Mucosa of rectum (tissue), 2 donors: ENCODE measurements at regions not wholly inside any gene's neighbourhood (a gene's known extent, or its start where the extent isn't known, plus 50 kb on each side); places are given as distances from the start of the nearest gene placed in this dataset.
"Not testable (repeated sequence)": the region's sequence is repeated elsewhere in the genome, so short reads cannot be mapped to it uniquely, and the experiment has no call there.

Source experiments
- H3K27ac ChIP-seq, 2 donors: one replicate each; pipeline ENCODE4 v1.7.0; 2013; ENCODE audit warnings: inconsistent platforms in 2 of 2, low read depth in 2 of 2, low read length in 2 of 2
- H3K27me3 ChIP-seq, 2 donors: one replicate each; pipeline ENCODE4 v1.7.0; 2013; ENCODE audit warnings: low read length in 2 of 2; ENCODE audit not compliant: control insufficient read depth in 2 of 2, insufficient read depth in 2 of 2
- H3K36me3 ChIP-seq, 2 donors: one replicate each; pipeline ENCODE4 v1.7.0; 2013; ENCODE audit warnings: low read length in 2 of 2; ENCODE audit not compliant: control insufficient read depth in 2 of 2, insufficient read depth in 2 of 2
- H3K4me1 ChIP-seq, 2 donors: one replicate each; pipeline ENCODE4 v1.7.0; 2013; ENCODE audit warnings: low read length in 2 of 2, mild to moderate bottlenecking in 1 of 2; ENCODE audit not compliant: control insufficient read depth in 2 of 2, insufficient read depth in 2 of 2
- H3K4me3 ChIP-seq, 2 donors: one replicate each; pipeline ENCODE4 v1.7.0; 2013; ENCODE audit warnings: low read length in 2 of 2
- H3K9ac ChIP-seq, 2 donors: one replicate each; pipeline ENCODE4 v1.7.0; 2013; ENCODE audit warnings: low read length in 2 of 2, low read depth in 1 of 2, mild to moderate bottlenecking in 1 of 2
- H3K9me3 ChIP-seq, 2 donors: one replicate each; pipeline ENCODE4 v1.7.0; 2013; ENCODE audit warnings: low read length in 2 of 2; ENCODE audit not compliant: control insufficient read depth in 2 of 2
- donor health status: healthy.
- donor health status: Normal muscosa, but diverticular disease.

DNA sequence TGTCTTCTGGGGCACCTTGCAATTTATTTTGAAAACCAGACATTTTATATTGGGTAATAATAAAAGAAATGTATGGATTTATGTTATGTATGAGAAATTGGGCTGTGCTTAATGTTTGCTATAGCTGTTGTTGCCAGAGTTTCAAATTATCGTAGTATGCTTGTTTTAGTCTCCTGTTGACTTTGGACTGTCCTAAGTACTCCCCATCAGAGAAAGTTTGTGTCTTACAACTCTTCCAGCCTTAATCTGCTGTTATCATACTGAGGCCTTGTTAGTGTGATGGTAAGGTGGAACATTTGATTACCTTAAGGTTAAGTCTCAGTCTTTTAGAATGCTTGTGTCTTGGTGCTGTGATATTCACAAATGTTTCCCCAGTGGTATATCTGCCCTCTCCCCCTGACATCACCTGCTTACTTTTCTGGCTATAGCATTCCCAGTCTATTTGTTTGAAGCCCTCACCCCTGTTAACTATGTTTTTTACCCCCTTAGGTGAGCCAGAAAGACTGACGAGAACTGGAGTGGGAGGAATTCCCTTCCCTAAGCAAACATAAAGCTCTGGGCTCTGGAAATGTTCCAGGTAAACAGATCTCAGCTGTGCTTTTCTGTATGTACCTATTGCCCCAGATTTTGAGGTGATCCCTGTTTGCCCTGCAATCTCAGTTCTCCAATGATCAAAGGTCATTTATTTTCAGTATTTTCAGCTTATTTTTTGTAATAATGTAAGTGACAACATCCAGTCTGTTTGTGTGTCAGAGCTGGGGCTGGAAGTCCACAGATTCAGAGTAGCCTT lies 581.1 kb upstream of the CITED2 start:
- Histone ChIP-seq H3K9me3 (no peaks in the 10 kb centered on the region), H3K4me3 (no peak overlapping the region), H3K27me3 (no peaks in the 10 kb centered on the region), H3K9ac (no peak overlapping the region), H3K36me3 (no peaks in the 10 kb centered on the region), H3K27ac (no peak overlapping the region), H3K4me1 (no peaks in the 10 kb centered on the region)

GRCh38 chr6:139954463-139955071 lies 580.1 kb upstream of the CITED2 start:
- Histone ChIP-seq H3K4me1 (no peaks in the 10 kb centered on the region), H3K27ac (no peak overlapping the region), H3K9me3 (no peaks in the 10 kb centered on the region)

GRCh38 chr6:139953780-139954179 lies 579.3 kb upstream of the CITED2 start:
- H3K9ac ChIP-seq, H3K4me3 ChIP-seq, H3K27ac ChIP-seq, H3K36me3 ChIP-seq, H3K9me3 ChIP-seq, H3K27me3 ChIP-seq, H3K4me1 ChIP-seq: not testable (repeated sequence)

More at GRCh38 chr6:139954463-139955071, 580.1 kb upstream of the CITED2 start:
- no peaks in the 10 kb centered on the region for H3K27me3 ChIP-seq
- H3K4me3 ChIP-seq = no peak overlapping the region
- H3K9ac ChIP-seq = no peak overlapping the region
- no peaks in the 10 kb centered on the region for H3K36me3 ChIP-seq

GRCh38 chr6:139951172-139951571 lies 576.7 kb upstream of the CITED2 start:
- Histone ChIP-seq H3K27ac (no peak overlapping the region), H3K9me3 (no peaks in the 10 kb centered on the region), H3K27me3 (no peaks in the 10 kb centered on the region), H3K4me1 (no peaks in the 10 kb centered on the region), H3K4me3 (no peak overlapping the region), H3K36me3 (no peaks in the 10 kb centered on the region), H3K9ac (no peak overlapping the region)

DNA sequence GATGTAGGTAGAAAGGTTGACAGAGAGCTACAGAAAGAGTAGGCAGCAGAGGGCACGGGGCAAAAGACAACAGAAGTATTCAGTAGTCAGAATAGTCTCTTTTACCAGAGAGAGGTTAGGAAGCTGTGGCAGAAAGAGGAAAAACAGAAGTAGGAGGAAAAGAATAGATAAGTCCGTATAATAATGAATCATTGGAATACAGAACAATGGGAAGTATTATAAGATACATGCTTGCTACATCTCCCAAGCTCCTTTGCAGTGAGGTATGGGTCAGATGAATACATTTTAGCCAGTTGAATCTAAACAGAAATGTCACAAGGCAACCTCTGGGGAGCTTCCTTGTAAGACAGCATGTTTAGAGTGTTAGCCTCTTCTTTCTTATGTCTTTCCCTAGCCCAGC lies 570.5 kb upstream of the CITED2 start:
- Histone ChIP-seq H3K9me3 (no peaks in the 10 kb centered on the region), H3K4me1 (no peaks in the 10 kb centered on the region), H3K36me3 (no peaks in the 10 kb centered on the region), H3K27ac (no peak overlapping the region), H3K9ac (no peak overlapping the region), H3K4me3 (no peak overlapping the region), H3K27me3 (no peaks in the 10 kb centered on the region)

DNA sequence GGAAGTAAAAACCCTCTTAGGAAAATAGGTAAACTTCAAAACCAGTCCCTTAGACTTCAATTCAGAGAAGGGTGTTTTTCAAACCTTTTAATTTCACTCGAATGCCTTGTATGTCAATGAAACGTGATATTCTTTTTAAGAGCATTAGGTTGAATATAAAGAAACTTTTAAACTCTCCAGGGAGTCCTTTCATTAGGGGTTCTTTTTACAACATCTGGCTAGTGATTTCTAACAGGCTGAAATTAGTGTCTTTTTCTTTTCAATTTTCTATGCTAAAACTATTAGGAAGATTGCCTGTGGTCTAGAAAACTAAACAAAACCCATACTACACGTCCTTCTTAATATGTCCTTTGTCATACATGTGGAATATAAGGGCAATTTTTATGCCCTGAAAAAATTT lies 569.7 kb upstream of the CITED2 start:
- Histone ChIP-seq H3K27me3 (no peaks in the 10 kb centered on the region), H3K9ac (no peak overlapping the region), H3K36me3 (no peaks in the 10 kb centered on the region), H3K27ac (no peak overlapping the region), H3K4me3 (no peak overlapping the region), H3K9me3 (no peaks in the 10 kb centered on the region), H3K4me1 (no peaks in the 10 kb centered on the region)

DNA sequence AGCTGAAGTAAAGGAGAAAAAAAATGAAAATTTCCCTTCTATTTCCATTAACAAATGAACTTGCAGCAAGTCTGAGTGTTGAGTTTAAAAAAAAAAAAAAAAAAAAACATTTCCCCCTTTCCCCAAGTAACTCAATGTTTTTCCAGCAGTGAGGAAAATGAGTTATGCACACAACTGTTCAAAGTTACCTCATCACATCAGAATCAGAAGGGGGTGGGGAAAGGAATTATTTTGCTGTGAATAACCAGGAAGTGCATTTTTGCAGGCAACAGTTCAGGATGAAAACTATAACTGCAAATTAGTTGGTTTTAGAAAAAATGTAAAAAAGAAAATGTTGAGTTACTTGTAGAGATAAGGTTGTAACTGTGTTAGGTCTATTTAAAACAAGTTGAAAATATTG lies 568.9 kb upstream of the CITED2 start:
- Histone ChIP-seq H3K9me3 (no peaks in the 10 kb centered on the region), H3K27ac (no peak overlapping the region), H3K9ac (no peak overlapping the region), H3K4me3 (no peak overlapping the region), H3K27me3 (no peaks in the 10 kb centered on the region), H3K4me1 (no peaks in the 10 kb centered on the region), H3K36me3 (no peaks in the 10 kb centered on the region)

DNA sequence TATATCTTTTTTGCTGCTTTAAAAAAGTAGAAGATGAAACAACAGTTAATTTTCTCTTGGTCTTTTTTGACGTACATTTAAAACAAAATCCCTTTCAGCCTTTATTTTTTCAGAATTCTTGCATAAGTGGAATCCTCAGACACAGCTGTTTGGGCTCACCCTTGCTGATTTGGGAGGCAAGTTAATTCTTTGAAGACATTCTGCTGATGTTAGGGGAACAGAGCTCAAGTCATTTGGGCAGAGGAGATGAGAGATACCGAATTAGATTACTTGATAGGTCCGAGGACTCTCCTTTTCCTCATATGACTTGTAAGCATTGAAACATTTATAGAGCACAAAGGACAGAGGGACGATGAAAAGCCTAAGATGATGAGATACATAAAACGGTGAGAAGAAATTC lies 567.9 kb upstream of the CITED2 start:
- no peak overlapping the region for H3K4me3 ChIP-seq
- H3K27me3 ChIP-seq = no peaks in the 10 kb centered on the region
- H3K9ac ChIP-seq = no peak overlapping the region
- H3K27ac ChIP-seq = no peak overlapping the region
- H3K4me1 ChIP-seq = no peaks in the 10 kb centered on the region
- H3K9me3 ChIP-seq = no peaks in the 10 kb centered on the region
- H3K36me3 ChIP-seq = no peaks in the 10 kb centered on the region

DNA sequence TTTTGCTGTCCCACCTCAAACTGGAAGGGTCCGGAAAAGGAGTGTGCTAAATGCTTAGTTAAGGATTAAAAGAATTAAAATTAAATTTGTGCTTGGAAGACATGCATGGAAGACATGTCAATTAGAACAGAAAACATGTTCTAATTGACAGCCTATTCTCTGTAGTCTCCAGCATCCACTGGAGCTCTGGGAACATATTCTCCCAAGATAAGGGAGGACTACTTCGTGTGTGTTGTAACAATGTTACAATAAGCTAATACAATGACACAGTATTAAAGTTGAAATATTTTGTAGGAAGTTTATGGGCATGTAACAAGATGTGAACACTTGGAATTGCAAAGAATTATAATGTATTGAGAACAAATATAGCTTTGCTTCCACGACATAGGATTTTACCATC lies 567.4 kb upstream of the CITED2 start:
- H3K9me3 ChIP-seq = no peaks in the 10 kb centered on the region
- H3K27ac ChIP-seq = no peak overlapping the region
- H3K27me3 ChIP-seq = no peaks in the 10 kb centered on the region
- H3K36me3 ChIP-seq = no peaks in the 10 kb centered on the region
- no peak overlapping the region for H3K9ac ChIP-seq
- no peak overlapping the region for H3K4me3 ChIP-seq
- no peaks in the 10 kb centered on the region for H3K4me1 ChIP-seq

DNA sequence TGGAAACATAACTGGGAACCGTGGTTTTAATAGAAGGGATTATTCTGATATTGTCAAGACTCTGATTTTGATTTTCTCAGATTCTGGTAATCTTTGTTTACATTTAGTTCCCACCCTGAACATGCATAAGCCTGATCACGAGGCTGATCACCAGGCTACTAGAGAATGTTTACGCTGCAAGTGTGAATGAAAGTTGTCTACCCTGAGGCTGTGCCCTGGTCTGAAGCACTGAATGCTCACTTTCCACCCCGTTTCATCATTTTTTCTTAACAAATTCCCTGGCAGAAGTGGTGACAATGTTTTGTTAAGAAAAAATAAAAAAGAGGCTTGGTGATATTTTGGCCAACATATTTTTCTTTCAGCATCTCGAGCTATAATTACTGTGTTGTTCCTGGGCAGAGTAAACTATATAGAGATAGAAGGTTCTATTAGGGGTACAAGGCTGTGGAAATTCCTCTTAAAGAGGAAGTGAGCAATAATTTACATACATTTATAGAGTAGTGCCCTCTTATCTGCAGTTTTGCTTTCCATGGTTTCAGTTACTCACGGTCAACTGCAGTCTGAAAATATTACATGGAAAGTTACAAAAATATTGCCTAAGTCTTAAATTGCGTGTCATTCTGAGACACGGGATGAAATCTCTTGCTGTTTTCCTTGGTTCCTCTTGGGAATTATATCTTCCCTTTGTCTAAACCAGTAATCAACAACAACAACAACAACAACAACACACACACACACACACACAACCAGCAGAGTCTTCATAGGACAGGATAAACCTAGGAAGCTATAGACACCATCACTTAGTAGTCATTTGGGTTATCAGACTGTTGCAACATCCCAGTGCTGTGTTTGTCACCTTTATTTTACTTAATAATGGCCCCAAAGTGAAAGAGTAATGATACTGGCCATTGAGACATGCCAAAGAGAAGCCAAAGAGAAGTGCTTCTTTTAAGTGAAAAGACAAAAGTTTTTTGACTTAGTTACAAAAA lies 566.6 kb upstream of the CITED2 start:
- Histone ChIP-seq H3K9ac (no peak overlapping the region), H3K4me3 (no peak overlapping the region), H3K27ac (no peak overlapping the region)

More for the DNA sequence above, 566.6 kb upstream of the CITED2 start:
- no peaks in the 10 kb centered on the region for H3K27me3 ChIP-seq
- no peaks in the 10 kb centered on the region for H3K9me3 ChIP-seq
- H3K36me3 ChIP-seq = no peaks in the 10 kb centered on the region
- H3K4me1 ChIP-seq = no peaks in the 10 kb centered on the region
